ENCODE measurements at regions not wholly inside any gene's neighbourhood (a gene's known extent, or its start where the extent isn't known, plus 50 kb on each side); places are given as distances from the start of the nearest gene placed in this dataset.

- WGBS (ENCODE audit: low lambda C conversion rate) = 60% methylated on average over 2 of the region's 2 CpGs
- no peak overlapping the region for H3K4me3 ChIP-seq (ENCODE audit: low read depth in 2 of 2, low read length in 1 of 2)
These were observed 66.9 kb downstream of the IRX3 start for GRCh38 chr16:54219709-54220108.

More at GRCh38 chr16:54219709-54220108, 66.9 kb downstream of the IRX3 start:
- no peak for DNase-seq
- no peaks in the 10 kb centered on the region for H3K27me3 ChIP-seq (ENCODE audit: insufficient read depth)
- peaks cover 0 to 3% of the 10 kb centered on the region in 2 experiments; a peak in 2 of 4 replicates for H3K4me1 ChIP-seq (ENCODE audit: control insufficient read depth in 1 of 2, insufficient read depth in 2 of 2, low read depth in 1 of 2, low read length in 1 of 2)
- CTCF ChIA-PET = no interaction called here
- H3K79me2 ChIP-seq (ENCODE audit: insufficient read depth) = no peaks in the 10 kb centered on the region
- H3K9me3 ChIP-seq = no peaks in the 10 kb centered on the region
- no peak overlapping the region for H2AFZ ChIP-seq (ENCODE audit: low read depth)
- no peak overlapping the region for H3K9ac ChIP-seq
- TF ChIP-seq REST (IDR thresholded peaks at IDR 0.05; ENCODE audit: low read depth, low read length) = no peak
- no peak for TF ChIP-seq RXRA (IDR thresholded peaks at IDR 0.05; ENCODE audit: borderline replicate concordance, low read depth)
- no peak for TF ChIP-seq GATA2 (CRISPR knock-in tag; IDR thresholded peaks at IDR 0.05)
- TF ChIP-seq SIN3A (IDR thresholded peaks at IDR 0.05; ENCODE audit: borderline replicate concordance, low read depth, low read length) = no peak
- no peak for TF ChIP-seq FOSL2 (IDR thresholded peaks at IDR 0.05; ENCODE audit: borderline replicate concordance, low read depth)
- no peak for TF ChIP-seq JUND (IDR thresholded peaks at IDR 0.05)
- no peak for TF ChIP-seq CTCF (IDR thresholded peaks at IDR 0.05)
- no peak for TF ChIP-seq YY1 (IDR thresholded peaks at IDR 0.05; ENCODE audit: low read depth)
- H4K20me1 ChIP-seq (ENCODE audit: insufficient read depth) = no peaks in the 10 kb centered on the region
- H3K36me3 ChIP-seq (replicated peaks in 1 of 2; ENCODE audit: control insufficient read depth in 1 of 2, insufficient read depth in 2 of 2, low read length in 1 of 2) = no peaks in the 10 kb centered on the region
- no peaks in the 10 kb centered on the region for H3F3A ChIP-seq (replicated peaks; ENCODE audit: insufficient read depth)
- POLR2A ChIA-PET = no interaction called here
- H3K4me2 ChIP-seq = no peak overlapping the region
- no peaks in the 10 kb centered on the region for H3K9me2 ChIP-seq
- no peak overlapping the region for H3K27ac ChIP-seq (ENCODE audit: low read depth in 2 of 2, low read length in 1 of 2)
